Heart left ventricle (tissue), 16 donors: ENCODE measurements at regions not wholly inside any gene's neighbourhood (a gene's known extent, or its start where the extent isn't known, plus 50 kb on each side); places are given as distances from the start of the nearest gene placed in this dataset.
"Not testable (repeated sequence)": the region's sequence is repeated elsewhere in the genome, so short reads cannot be mapped to it uniquely, and the experiment has no call there.

Source experiments
- ATAC-seq, 4 donors: fragments of 200-7000 bp; cut with Tn5 transposase; one replicate each; pipeline ENCODE4 v1.9.1; 2020 to 2022; ENCODE audit warnings: moderate library complexity in 4 of 4, mild to moderate bottlenecking in 3 of 4, moderate number of reproducible peaks in 1 of 4
- DNase-seq, 5 donors: peaks; one replicate each; pipeline ENCODE4 v3.0.0-alpha.2; 2020
- H3K27ac ChIP-seq, 12 donors: fragments of 200-600 bp; sonication (generic) in 4 of 12; one replicate each; pipeline versions ENCODE4 v1.5.0 to v1.8.0; 2016 to 2022; ENCODE audit warnings: mild to moderate bottlenecking in 2 of 12
- H3K27me3 ChIP-seq, 9 donors: fragments of 200-600 bp; sonication (generic) in 2 of 9; one replicate each; pipeline versions ENCODE4 v1.5.1 to v1.8.0; 2016 to 2022; ENCODE audit warnings: mild to moderate bottlenecking in 3 of 9
- H3K36me3 ChIP-seq, 9 donors: fragments of 200-600 bp; sonication (generic) in 2 of 9; one replicate each; pipeline versions ENCODE4 v1.5.0 to v1.8.0; 2018 to 2022; ENCODE audit warnings: mild to moderate bottlenecking in 2 of 9
- H3K4me1 ChIP-seq, 12 donors: fragments of 200-600 bp; sonication (generic) in 4 of 12; one replicate each; pipeline versions ENCODE4 v1.5.0 to v1.8.0; 2016 to 2022; ENCODE audit warnings: mild to moderate bottlenecking in 3 of 12
- H3K4me3 ChIP-seq, 12 donors: fragments of 200-600 bp; sonication (generic) in 4 of 12; one replicate each; pipeline versions ENCODE4 v1.5.0 to v1.8.0; 2017 to 2022; ENCODE audit warnings: mild to moderate bottlenecking in 9 of 12, moderate library complexity in 4 of 12
- H3K9me3 ChIP-seq, 12 donors: fragments of 200-600 bp; sonication (generic) in 4 of 12; one replicate each; pipeline versions ENCODE4 v1.5.0 to v1.8.0; 2016 to 2022; ENCODE audit warnings: mild to moderate bottlenecking in 1 of 12
- POLR2A ChIP-seq, 2 donors: fragments of 450-650 bp; IDR thresholded peaks; one replicate each; pipeline ENCODE4 v1.6.1; 2017; ENCODE audit warnings: antibody characterized with exemption in 2 of 2, mild to moderate bottlenecking in 2 of 2, moderate library complexity in 2 of 2
- WGBS, 4 donors: extraction: QIAGEN DNeasy Blood & Tissue Kit in 2 of 4; methylation state at CpG; one replicate each; pipeline versions ENCODE4 v1.1.5 to v1.1.7; 2013 to 2018; 5-methylcytosine and 5-hydroxymethylcytosine counted together
- intact Hi-C, 10 donors: fragments of 100-400 bp; cut with DNase I; formaldehyde crosslinking; loops; one replicate each; pipeline versions ENCODE4 v1.11.1 to v1.14.2; 2022
- TF ChIP-seq, protein P1 (sequence below), 12 donors: fragments of 200-600 bp; sonication (generic) in 4 of 12; IDR thresholded peaks; one replicate each; pipeline versions ENCODE4 v1.5.0 to v1.8.0; 2018 to 2022; ENCODE audit warnings: antibody characterized with exemption in 12 of 12, mild to moderate bottlenecking in 5 of 12
- donor health status: ischemic (EF 13 %, LVEDD 7.1; RV severe dilation, severe dysfunction).
- donor health status: healthy with polysubstance abuse.
- donor health status: DM: no; HTN: yes; CAD: no.
- donor health status: DM: no; HTN: no; CAD: no.
- donor health status: ischemic (EF 25% LVEDD 6.9; RV normal size, moderate dysfunction).
- donor health status: ischemic (EF 25% LVEDD 5.7; RV mildly dilated, moderate dysfunction).
- donor health status: healthy.
- donor health status: DM: yes; HTN: yes; CAD: no.
- donor health status: ischemic (EF 35%, LVEDD 5.7; RV mildly dilated, moderate dysfunction).
- donor health status: nonischemic (EF 11% LVEDD 7.7; RV severe dilation, severe dysfunction).
- donor health status: DM: yes; HTN: yes; CAD: no.
- donor health status: PGD.
- donor health status: ischemic (EF 29% LVEDD 5.4; RV normal size, mild dysfunction).
- donor health status: nonischemic (EF 23%, LVEDD 6.1; RV moderate dilation, normal function).

DNA sequence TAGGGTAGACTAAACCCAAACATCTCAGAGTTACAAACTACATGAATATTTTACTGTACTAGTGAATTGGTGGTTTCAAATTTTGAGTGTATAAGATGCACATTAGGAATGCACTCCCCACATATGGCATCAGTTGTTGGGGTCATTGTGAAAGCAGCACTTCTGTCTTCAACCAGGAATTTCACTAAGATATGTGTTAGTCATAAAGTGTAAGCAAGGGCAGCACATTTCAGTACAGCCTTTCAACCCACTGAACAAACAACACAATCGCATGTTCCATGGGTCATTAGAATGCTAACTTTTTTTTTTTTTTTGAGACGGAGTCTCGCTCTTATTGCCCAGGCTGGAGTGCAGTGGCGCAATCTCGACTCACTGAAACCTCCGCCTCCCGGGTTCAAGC, 164.1 kb upstream of the MAP2 start:
- WGBS, 4 donors = 92 to 97% (median 94%) methylated on average over 7 of the region's 7 CpGs
- H3K27me3 ChIP-seq = no peaks in the 10 kb centered on the region
- intact Hi-C loops = no loop called here
- no peak overlapping the region for H3K4me3 ChIP-seq
- no peaks in the 10 kb centered on the region for H3K36me3 ChIP-seq
- H3K9me3 ChIP-seq = no peaks in the 10 kb centered on the region
- no peaks in the 10 kb centered on the region for H3K4me1 ChIP-seq
- TF ChIP-seq, protein P1, sequence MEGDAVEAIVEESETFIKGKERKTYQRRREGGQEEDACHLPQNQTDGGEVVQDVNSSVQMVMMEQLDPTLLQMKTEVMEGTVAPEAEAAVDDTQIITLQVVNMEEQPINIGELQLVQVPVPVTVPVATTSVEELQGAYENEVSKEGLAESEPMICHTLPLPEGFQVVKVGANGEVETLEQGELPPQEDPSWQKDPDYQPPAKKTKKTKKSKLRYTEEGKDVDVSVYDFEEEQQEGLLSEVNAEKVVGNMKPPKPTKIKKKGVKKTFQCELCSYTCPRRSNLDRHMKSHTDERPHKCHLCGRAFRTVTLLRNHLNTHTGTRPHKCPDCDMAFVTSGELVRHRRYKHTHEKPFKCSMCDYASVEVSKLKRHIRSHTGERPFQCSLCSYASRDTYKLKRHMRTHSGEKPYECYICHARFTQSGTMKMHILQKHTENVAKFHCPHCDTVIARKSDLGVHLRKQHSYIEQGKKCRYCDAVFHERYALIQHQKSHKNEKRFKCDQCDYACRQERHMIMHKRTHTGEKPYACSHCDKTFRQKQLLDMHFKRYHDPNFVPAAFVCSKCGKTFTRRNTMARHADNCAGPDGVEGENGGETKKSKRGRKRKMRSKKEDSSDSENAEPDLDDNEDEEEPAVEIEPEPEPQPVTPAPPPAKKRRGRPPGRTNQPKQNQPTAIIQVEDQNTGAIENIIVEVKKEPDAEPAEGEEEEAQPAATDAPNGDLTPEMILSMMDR (IDR thresholded peaks at IDR 0.05) = no peak
- no peak for TF ChIP-seq POLR2A (IDR thresholded peaks at IDR 0.05)
- DNase-seq (no peak), ATAC-seq (no peak)
- H3K27ac ChIP-seq = no peak overlapping the region

DNA sequence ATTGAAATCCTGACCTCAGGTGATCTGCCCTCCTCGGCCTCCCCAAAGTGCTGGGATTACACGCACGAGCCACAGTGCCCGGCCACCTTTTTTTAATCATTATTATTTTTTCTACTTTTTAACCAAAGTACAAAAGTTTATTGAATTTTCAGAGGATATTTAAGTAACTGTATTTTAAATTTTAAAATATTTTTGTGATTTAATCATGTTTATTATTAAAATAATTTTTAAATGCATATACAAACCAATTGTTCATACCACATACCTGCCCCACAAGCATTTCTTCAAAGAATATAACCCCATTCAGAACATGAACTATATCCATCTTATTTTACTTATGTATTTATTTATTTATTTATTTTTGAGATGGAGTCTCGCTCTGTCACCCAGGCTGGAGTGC, 163.6 kb upstream of the MAP2 start:
- ATAC-seq = no peak
- Histone ChIP-seq H3K4me1 (no peaks in the 10 kb centered on the region), H3K36me3 (no peaks in the 10 kb centered on the region), H3K27ac (no peak overlapping the region), H3K9me3 (no peaks in the 10 kb centered on the region), H3K4me3 (no peak overlapping the region), H3K27me3 (no peaks in the 10 kb centered on the region)
- TF ChIP-seq POLR2A (IDR thresholded peaks at IDR 0.05) = no peak
- TF ChIP-seq, protein P1 (IDR thresholded peaks at IDR 0.05) = no peak
- intact Hi-C loops = no loop called here
- no peak for DNase-seq
- WGBS, 4 donors = 91 to 95% (median 94%) methylated on average over 5 of the region's 5 CpGs

DNA sequence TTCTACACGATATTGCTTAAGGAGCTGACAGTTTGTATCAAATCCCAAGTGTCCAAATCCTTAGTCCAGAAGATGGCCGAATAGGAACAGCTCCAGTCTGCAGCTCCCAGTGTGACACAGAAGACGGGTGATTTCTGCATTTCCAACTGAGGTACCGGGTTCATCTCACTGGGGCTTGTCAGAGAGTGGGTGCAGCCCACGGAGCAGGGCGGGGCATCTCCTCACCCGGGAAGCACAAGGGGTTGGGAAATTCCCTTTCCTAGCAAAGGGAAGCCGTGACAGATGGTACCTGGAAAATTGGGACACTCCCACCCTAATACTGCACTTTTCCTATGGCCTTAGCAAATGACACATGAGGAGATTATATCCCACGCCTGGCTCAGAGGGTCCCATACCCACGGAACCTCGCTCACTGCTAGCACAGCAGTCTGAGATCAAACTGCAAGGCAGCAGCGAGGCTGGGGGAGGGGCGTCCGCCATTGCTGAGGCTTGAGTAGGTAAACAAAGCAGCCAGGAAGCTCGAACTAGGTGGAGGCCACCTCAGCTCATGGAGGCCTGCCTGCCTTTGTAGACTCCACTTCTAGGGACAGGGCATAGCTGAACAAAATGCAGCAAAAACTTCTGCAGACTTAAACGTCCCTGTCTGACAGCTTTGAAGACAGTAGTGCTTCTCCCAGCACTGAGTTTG, 162.3 kb upstream of the MAP2 start:
- H3K4me3 ChIP-seq, H3K27ac ChIP-seq, H3K4me1 ChIP-seq, H3K27me3 ChIP-seq, intact Hi-C loops, H3K36me3 ChIP-seq, H3K9me3 ChIP-seq, DNase-seq, ATAC-seq: not testable (repeated sequence)
- WGBS, 4 donors = 74 to 82% (median 80%) methylated on average over 16 of the region's 16 CpGs

DNA sequence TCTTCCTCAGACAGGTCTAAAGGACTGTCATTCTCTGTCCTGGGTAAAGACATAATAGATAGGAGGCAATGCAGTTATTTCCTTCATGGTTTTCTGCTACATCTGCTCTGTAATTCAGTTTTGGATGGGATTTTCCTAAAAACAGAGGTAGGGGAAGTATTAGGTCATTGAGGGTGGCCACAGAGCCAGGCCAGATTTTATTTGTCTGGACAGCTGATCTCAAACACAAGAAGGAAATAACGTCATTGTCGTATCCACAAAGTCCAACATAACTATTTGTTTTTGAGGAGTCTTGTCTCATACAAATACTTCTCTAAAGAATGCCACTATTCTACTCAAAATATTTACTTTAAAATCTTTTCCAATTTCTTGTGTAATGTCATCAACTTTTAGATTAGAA, 154.8 kb upstream of the MAP2 start:
- intact Hi-C loops = no loop called here
- DNase-seq = no peak
- Histone ChIP-seq H3K4me3 (no peak overlapping the region), H3K27me3 (no peaks in the 10 kb centered on the region), H3K36me3 (no peaks in the 10 kb centered on the region), H3K4me1 (no peaks in the 10 kb centered on the region), H3K9me3 (no peaks in the 10 kb centered on the region), H3K27ac (no peak overlapping the region)
- TF ChIP-seq, protein P1 (IDR thresholded peaks at IDR 0.05) = no peak
- no peak for TF ChIP-seq POLR2A (IDR thresholded peaks at IDR 0.05)
- WGBS, 4 donors = 55 to 73% (median 65%) methylated on average over 2 of the region's 2 CpGs
- ATAC-seq = peak in 3 of 4 donors; percentile 18 to 49 (median 28)

DNA sequence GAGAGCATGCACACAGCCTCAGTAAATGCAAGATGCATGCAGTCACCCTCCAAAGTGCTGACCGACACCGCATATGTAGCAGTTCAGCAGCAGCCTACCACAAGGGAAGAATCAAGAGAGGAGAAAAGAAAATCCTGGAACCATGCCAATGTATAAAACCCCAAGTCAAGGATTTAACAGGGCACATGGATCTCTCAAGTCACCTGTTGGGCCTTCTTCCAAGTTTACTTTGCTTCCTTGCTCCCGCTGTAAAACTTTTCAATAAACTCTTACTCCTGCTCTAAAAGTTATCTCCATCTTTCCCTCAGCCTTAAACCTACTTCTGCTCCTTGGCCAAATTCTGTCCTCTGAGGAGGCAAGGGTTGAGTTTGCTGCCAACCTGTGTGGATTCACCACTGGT, 147.8 kb upstream of the MAP2 start:
- Histone ChIP-seq H3K27me3 (no peaks in the 10 kb centered on the region), H3K27ac (no peak overlapping the region), H3K4me3 (no peak overlapping the region), H3K4me1 (no peaks in the 10 kb centered on the region), H3K9me3 (peaks cover 0 to 2% (median 0%) of the 10 kb centered on the region in 12 donors), H3K36me3 (no peaks in the 10 kb centered on the region)
- intact Hi-C loops = no loop called here
- DNase-seq (no peak), ATAC-seq (no peak)
- TF ChIP-seq, protein P1 (IDR thresholded peaks at IDR 0.05) = no peak
- TF ChIP-seq POLR2A (IDR thresholded peaks at IDR 0.05) = no peak
- 62 to 93% (median 88%) methylated on average over 3 of the region's 3 CpGs for WGBS, 4 donors
